SU-DHL-6 (cell line): ENCODE measurements at regions not wholly inside any gene's neighbourhood (a gene's known extent, or its start where the extent isn't known, plus 50 kb on each side); places are given as distances from the start of the nearest gene placed in this dataset.

Experiments
- H2AFZ ChIP-seq: fragments of 200-600 bp; sonication (generic); 2 replicates; pipeline ENCODE4 v1.6.1; 2014; ENCODE audit warnings: low read depth, mild to moderate bottlenecking, moderate library complexity, mixed read lengths, antibody characterized with exemption, low read length; ENCODE audit not compliant: severe bottlenecking
- H3F3A ChIP-seq: fragments of 200-600 bp; shearing (Covaris generic); 2 replicates; pipeline ENCODE4 v1.6.0; 2016; ENCODE audit warnings: antibody characterized with exemption, mild to moderate bottlenecking; ENCODE audit not compliant: insufficient read depth
- H3K27ac ChIP-seq: fragments of 200-600 bp; sonication (generic); 2 replicates; pipeline ENCODE4 v1.5.1; 2016; ENCODE audit warnings: low read depth, mild to moderate bottlenecking, low read length, moderate library complexity, mixed read lengths
- H3K27me3 ChIP-seq: fragments of 200-600 bp; sonication (generic), shearing (Covaris generic); 2 replicates; pipeline ENCODE4 v1.6.0; 2014; ENCODE audit warnings: mild to moderate bottlenecking, low read length
- H3K36me3 ChIP-seq: fragments of 200-600 bp; sonication (generic); 2 replicates; pipeline ENCODE4 v1.6.1; 2014; ENCODE audit warnings: mild to moderate bottlenecking, low read length, mixed read lengths
- H3K4me2 ChIP-seq: fragments of 300-600, 200-600 bp; shearing (Covaris generic), sonication (generic); 2 replicates; pipeline ENCODE4 v1.6.0; 2014; ENCODE audit warnings: low read length, low read depth, mild to moderate bottlenecking; ENCODE audit not compliant: poor library complexity, severe bottlenecking
- H3K4me3 ChIP-seq: fragments of 200-600 bp; sonication (generic); 2 replicates; pipeline ENCODE4 v1.5.1; 2014; ENCODE audit warnings: antibody characterized with exemption, low read length, mild to moderate bottlenecking, mixed read lengths; ENCODE audit not compliant: insufficient read depth, poor library complexity, severe bottlenecking
- H3K79me2 ChIP-seq: fragments of 200-600 bp; sonication (generic); 2 replicates; pipeline ENCODE4 v1.6.1; 2014; ENCODE audit warnings: mild to moderate bottlenecking, low read length, moderate library complexity; ENCODE audit not compliant: insufficient read depth
- H3K9ac ChIP-seq: fragments of 200-600 bp; sonication (generic); 2 replicates; pipeline ENCODE4 v1.7.0; 2014; ENCODE audit warnings: mild to moderate bottlenecking, low read length
- H3K9me2 ChIP-seq: fragments of 200-600 bp; sonication (generic); replicated peaks from 2 replicates; pipeline ENCODE4 v1.6.1; 2014; ENCODE audit warnings: low read length; ENCODE audit not compliant: insufficient read depth
- H3K9me3 ChIP-seq: fragments of 200-600 bp; sonication (generic); 2 replicates; pipeline ENCODE4 v1.6.1; 2014; ENCODE audit warnings: low read length, mixed read lengths; ENCODE audit not compliant: insufficient read depth
- H4K20me1 ChIP-seq: fragments of 200-600 bp; sonication (generic); 2 replicates; pipeline ENCODE4 v1.6.1; 2014; ENCODE audit warnings: low read depth, mild to moderate bottlenecking, antibody characterized with exemption, low read length, moderate library complexity, mixed read lengths
- CTCF ChIP-seq: fragments of 200-600 bp; sonication (generic); IDR thresholded peaks from one replicate; pipeline ENCODE4 v1.5.1; 2017; ENCODE audit warnings: antibody characterized with exemption, mild to moderate bottlenecking, low read length, moderate library complexity; ENCODE audit not compliant: insufficient read depth, poor library complexity, severe bottlenecking
- EZH2phosphoT487 ChIP-seq: fragments of 200-600 bp; sonication (generic), shearing (Covaris generic); conservative IDR thresholded peaks from 2 replicates; pipeline ENCODE4 v1.6.1; 2018; ENCODE audit warnings: mild to moderate bottlenecking, antibody characterized with exemption, low read length, moderate library complexity, mixed read lengths

- Histone ChIP-seq H3K27me3 (no peaks in the 10 kb centered on the region), H3K79me2 (no peaks in the 10 kb centered on the region), H4K20me1 (no peaks in the 10 kb centered on the region), H3K36me3 (no peaks in the 10 kb centered on the region), H3K9me2 (no peaks in the 10 kb centered on the region; the same call in 1 of the 2 replicates), H3K4me2 (no peak overlapping the region), H3K27ac (no peak overlapping the region), H3K4me3 (no peak overlapping the region), H3K9ac (no peak overlapping the region), H2AFZ (no peak overlapping the region), H3F3A (no peaks in the 10 kb centered on the region), H3K9me3 (no peaks in the 10 kb centered on the region)
- no peak for TF ChIP-seq EZH2phosphoT487
- no peak for TF ChIP-seq CTCF
These were observed 102.6 kb upstream of the CTBP2 start for GRCh38 chr10:125262920-125263319.

GRCh38 chr10:125262409-125262808 is 102.0 kb upstream of the CTBP2 start:
- Histone ChIP-seq H3K9ac (no peak overlapping the region), H4K20me1 (no peaks in the 10 kb centered on the region), H3K36me3 (no peaks in the 10 kb centered on the region), H3K27me3 (no peaks in the 10 kb centered on the region), H3K79me2 (no peaks in the 10 kb centered on the region), H3F3A (no peaks in the 10 kb centered on the region), H3K27ac (no peak overlapping the region), H3K4me3 (no peak overlapping the region), H2AFZ (no peak overlapping the region), H3K9me2 (no peaks in the 10 kb centered on the region; the same call in 1 of the 2 replicates), H3K9me3 (no peaks in the 10 kb centered on the region), H3K4me2 (no peak overlapping the region)
- TF ChIP-seq CTCF (no peak), EZH2phosphoT487 (no peak)

GRCh38 chr10:125261491-125262186 is 101.3 kb upstream of the CTBP2 start:
- H3K4me3 ChIP-seq, result no peak overlapping the region

More at GRCh38 chr10:125261491-125262186, 101.3 kb upstream of the CTBP2 start:
- H3K9me2 ChIP-seq, result no peaks in the 10 kb centered on the region; the same call in 1 of the 2 replicates
- no peaks in the 10 kb centered on the region for H3F3A ChIP-seq
- no peak overlapping the region for H2AFZ ChIP-seq
- H3K27me3 ChIP-seq, result no peaks in the 10 kb centered on the region
- no peaks in the 10 kb centered on the region for H3K36me3 ChIP-seq
- H3K79me2 ChIP-seq, result no peaks in the 10 kb centered on the region
- H3K9ac ChIP-seq, result no peak overlapping the region
- H3K27ac ChIP-seq, result no peak overlapping the region
- no peak overlapping the region for H3K4me2 ChIP-seq
- no peaks in the 10 kb centered on the region for H3K9me3 ChIP-seq
- no peaks in the 10 kb centered on the region for H4K20me1 ChIP-seq
- no peak for TF ChIP-seq CTCF
- TF ChIP-seq EZH2phosphoT487, result no peak
